Pancreas (tissue), 10 donors: ENCODE measurements at regions not wholly inside any gene's neighbourhood (a gene's known extent, or its start where the extent isn't known, plus 50 kb on each side); places are given as distances from the start of the nearest gene placed in this dataset.
"Not testable (repeated sequence)": the region's sequence is repeated elsewhere in the genome, so short reads cannot be mapped to it uniquely, and the experiment has no call there.

Experiments
- ATAC-seq, 4 donors: fragments of 200-7000 bp; cut with Tn5 transposase; one replicate each; pipeline versions ENCODE4 v1.8.0 to v1.9.1; 2020; ENCODE audit warnings: mild to moderate bottlenecking in 4 of 4, moderate library complexity in 4 of 4
- DNase-seq, 6 donors: peaks; one replicate each; pipeline ENCODE4 v3.0.0-alpha.2; 2020
- FAIRE-seq: peaks from 2 replicates; lab custom pipeline; 2012; peaks lifted over from hg19 to GRCh38; lab: Jason Lieb, UNC
- H3K27ac ChIP-seq, 4 donors: fragments of 200-600 bp; sonication (generic); 1 replicate in 3 of 4; 2 replicates in 1 of 4; pipeline versions ENCODE4 v1.5.0 to v1.8.0; 2020
- H3K27me3 ChIP-seq, 4 donors: fragments of 200-600 bp; one replicate each; pipeline ENCODE4 v1.8.0; 2021
- H3K36me3 ChIP-seq, 3 donors: fragments of 200-600 bp; sonication (generic) in 1 of 3; one replicate each; pipeline versions ENCODE4 v1.5.0 to v1.8.0; 2020 to 2021
- H3K4me1 ChIP-seq, 3 donors: fragments of 200-600 bp; one replicate each; pipeline ENCODE4 v1.8.0; 2021
- H3K4me3 ChIP-seq, 4 donors: fragments of 200-600 bp; sonication (generic) in 2 of 4; one replicate each; pipeline versions ENCODE4 v1.5.0 to v1.8.0; 2020 to 2021
- H3K9me3 ChIP-seq, 4 donors: fragments of 200-600 bp; one replicate each; pipeline ENCODE4 v1.8.0; 2021
- WGBS, 2 donors: extraction: QIAGEN DNeasy Blood & Tissue Kit; methylation state at CpG; one replicate each; pipeline ENCODE4 v1.1.7; 2013; 5-methylcytosine and 5-hydroxymethylcytosine counted together
- intact Hi-C, 3 donors: fragments of 100-400 bp; cut with DNase I; formaldehyde crosslinking; loops; one replicate each; pipeline versions ENCODE4 v1.11.1 to v1.14.2; 2022
- TF ChIP-seq, protein P1 (sequence below), 4 donors: fragments of 200-600 bp; sonication (generic) in 3 of 4; IDR thresholded peaks; one replicate each; pipeline versions ENCODE4 v1.5.0 to v1.8.0; 2021; ENCODE audit warnings: antibody characterized with exemption in 4 of 4
- donor health status: healthy with polysubstance abuse.
- donor health status: DM: no; HTN: no; CAD: no; lungs with moderate emphysema.
- donor health status: DM: no; HTN: no; CAD: no.
- donor health status: control.
- donor health status: control.
- donor health status: Bipolar disorder and iron deficiency.
- donor health status: DM: yes; HTN: yes; CAD: no.
- donor health status: DM: no; HTN: no; CAD: no.
- donor health status: DM: no; HTN: no; CAD: no.
- donor health status: DM: yes; HTN: yes; CAD: no.

DNA sequence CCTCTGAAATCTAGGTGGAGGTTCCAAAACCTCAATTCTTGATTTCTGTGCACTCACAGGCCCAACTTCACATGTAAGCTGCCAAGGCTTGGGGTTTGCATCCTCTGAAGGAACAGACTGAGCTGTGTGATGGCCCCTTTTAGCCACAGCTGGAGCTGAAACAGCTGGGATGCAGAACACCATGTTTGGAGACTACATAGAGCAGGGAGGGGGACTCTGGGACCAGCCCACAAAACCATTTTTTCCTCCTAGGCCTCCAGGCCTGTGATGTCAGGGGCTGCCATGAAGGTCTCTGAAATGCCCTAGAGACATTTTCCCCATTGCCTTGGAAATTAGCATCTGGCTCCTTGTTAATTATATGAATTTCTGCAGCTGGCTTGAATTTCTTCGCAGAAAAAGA is 1025.9 kb upstream of the NOVA1 start:
- no peak for FAIRE-seq
- no peak for ATAC-seq

DNA sequence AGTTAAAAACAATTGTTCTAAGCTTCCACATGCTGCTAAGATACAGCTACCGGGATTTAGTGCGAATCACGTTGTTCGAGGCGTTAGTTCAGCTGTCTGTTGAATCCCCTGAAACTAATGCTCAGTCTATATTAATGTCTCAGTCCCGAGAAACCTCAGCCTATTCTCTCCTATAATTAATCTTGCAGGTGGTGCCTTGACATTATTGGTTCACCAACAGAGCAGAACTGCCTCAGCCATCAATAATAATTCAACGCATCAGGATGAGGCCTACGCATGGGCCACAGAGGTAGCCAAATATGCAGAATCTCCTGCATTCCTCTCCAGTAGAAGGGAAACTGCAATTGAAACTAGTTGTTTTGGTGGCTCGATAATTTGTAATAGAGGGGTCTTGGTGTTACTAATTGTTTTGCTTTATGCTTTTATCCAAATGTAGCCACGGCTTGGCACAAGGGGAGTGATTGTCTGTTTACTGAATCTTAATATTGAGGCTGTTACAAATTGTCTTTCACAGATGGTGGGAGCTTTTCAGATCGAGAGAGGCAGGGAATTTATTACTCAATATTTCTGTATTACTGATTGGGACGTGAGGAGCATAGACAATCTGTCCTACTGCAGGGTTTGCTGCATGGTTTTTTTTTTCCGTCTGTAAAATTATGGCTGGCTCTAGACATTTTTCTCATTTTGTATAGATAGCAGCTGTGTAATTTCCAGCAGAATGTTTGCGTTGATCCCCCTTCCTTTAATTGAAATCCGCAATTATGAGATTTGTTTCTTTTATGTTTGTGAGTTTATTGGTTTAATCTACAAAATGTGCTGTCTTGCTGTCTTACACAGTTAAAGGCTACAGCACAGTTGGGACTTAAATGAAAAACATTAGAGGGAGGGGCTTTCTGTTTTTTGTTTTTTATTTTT is 1036.5 kb upstream of the NOVA1 start:
- DNase-seq (no peak), ATAC-seq (no peak), FAIRE-seq (no peak)
- Histone ChIP-seq H3K27me3 (no peaks in the 10 kb centered on the region), H3K36me3 (no peaks in the 10 kb centered on the region), H3K4me3 (no peak overlapping the region), H3K4me1 (no peaks in the 10 kb centered on the region), H3K9me3 (no peaks in the 10 kb centered on the region), H3K27ac (no peak overlapping the region)
- intact Hi-C loops = no loop called here
- TF ChIP-seq, protein P1, sequence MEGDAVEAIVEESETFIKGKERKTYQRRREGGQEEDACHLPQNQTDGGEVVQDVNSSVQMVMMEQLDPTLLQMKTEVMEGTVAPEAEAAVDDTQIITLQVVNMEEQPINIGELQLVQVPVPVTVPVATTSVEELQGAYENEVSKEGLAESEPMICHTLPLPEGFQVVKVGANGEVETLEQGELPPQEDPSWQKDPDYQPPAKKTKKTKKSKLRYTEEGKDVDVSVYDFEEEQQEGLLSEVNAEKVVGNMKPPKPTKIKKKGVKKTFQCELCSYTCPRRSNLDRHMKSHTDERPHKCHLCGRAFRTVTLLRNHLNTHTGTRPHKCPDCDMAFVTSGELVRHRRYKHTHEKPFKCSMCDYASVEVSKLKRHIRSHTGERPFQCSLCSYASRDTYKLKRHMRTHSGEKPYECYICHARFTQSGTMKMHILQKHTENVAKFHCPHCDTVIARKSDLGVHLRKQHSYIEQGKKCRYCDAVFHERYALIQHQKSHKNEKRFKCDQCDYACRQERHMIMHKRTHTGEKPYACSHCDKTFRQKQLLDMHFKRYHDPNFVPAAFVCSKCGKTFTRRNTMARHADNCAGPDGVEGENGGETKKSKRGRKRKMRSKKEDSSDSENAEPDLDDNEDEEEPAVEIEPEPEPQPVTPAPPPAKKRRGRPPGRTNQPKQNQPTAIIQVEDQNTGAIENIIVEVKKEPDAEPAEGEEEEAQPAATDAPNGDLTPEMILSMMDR (IDR thresholded peaks at IDR 0.05) = no peak
- 70 to 79% methylated on average over 15 of the region's 15 CpGs for WGBS, 2 donors

More for the DNA sequence above, 1025.9 kb upstream of the NOVA1 start:
- Histone ChIP-seq H3K27me3 (no peaks in the 10 kb centered on the region), H3K4me3 (no peak overlapping the region), H3K36me3 (no peaks in the 10 kb centered on the region), H3K9me3 (no peaks in the 10 kb centered on the region), H3K27ac (no peak overlapping the region), H3K4me1 (no peaks in the 10 kb centered on the region)
- TF ChIP-seq, protein P1 (IDR thresholded peaks at IDR 0.05) = no peak
- WGBS, 2 donors = 81 to 92% methylated on average over 1 of the region's 1 CpG
- intact Hi-C loops = no loop called here
- no peak for DNase-seq

DNA sequence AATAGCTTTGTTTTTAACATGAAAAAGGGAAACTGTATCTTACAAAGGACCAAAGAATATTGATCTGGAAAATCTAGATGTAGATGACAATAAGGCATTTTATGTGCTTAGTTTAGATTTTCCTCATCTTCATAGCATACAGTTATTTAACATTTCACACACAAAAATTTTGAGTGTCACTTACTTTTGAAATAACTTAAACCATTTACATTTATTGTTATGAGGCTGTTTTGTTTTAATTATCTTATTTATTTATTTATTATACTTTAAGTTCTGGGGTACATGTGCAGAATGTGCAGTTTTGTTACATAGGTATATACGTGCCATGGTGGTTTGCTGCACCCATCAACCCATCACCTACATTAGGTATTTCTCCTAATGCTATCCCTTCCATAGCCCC is 1042.9 kb upstream of the NOVA1 start:
- FAIRE-seq, H3K27ac ChIP-seq, H3K27me3 ChIP-seq, ATAC-seq, H3K36me3 ChIP-seq, H3K4me1 ChIP-seq, intact Hi-C loops, H3K9me3 ChIP-seq, H3K4me3 ChIP-seq, DNase-seq: not testable (repeated sequence)
- WGBS, 2 donors = 93 to 100% methylated on average over 1 of the region's 1 CpG

DNA sequence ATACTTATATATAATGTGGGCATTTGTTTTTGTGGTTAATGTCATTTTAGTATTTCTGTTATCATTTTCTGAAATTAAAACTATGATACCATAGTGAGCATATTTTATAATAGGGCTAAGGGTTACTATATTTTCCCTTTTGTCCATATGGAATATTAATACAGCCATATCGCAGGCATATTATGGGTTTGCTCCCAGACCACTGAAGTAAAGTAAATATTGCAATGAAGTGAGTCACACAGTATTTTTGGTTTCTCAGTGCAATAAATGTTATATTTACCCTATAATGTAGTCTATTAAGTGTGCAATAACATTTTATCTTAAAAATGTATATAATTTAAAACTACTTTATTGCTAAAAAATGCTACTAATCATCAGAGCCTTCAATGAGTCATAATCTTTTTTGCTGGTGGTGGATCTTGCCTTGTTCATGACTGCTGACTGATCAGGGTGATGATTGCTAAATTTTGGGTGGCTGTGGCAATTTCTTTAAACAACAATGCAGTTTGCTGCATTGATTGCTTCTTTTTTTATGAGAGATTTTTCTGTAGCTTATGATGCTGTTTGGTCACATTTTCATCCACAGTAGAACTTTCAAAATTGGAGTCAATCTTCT is 1044.5 kb upstream of the NOVA1 start:
- no peak overlapping the region for H3K27ac ChIP-seq
- ATAC-seq (no peak), DNase-seq (no peak), FAIRE-seq (no peak)
- no peaks in the 10 kb centered on the region for H3K9me3 ChIP-seq
- intact Hi-C loops = no loop called here
- no peaks in the 10 kb centered on the region for H3K27me3 ChIP-seq
- TF ChIP-seq, protein P1 (IDR thresholded peaks at IDR 0.05) = no peak
- no peaks in the 10 kb centered on the region for H3K4me1 ChIP-seq
- WGBS, 2 donors = 77 to 90% methylated on average over 1 of the region's 1 CpG
- no peaks in the 10 kb centered on the region for H3K36me3 ChIP-seq
- H3K4me3 ChIP-seq = no peak overlapping the region

DNA sequence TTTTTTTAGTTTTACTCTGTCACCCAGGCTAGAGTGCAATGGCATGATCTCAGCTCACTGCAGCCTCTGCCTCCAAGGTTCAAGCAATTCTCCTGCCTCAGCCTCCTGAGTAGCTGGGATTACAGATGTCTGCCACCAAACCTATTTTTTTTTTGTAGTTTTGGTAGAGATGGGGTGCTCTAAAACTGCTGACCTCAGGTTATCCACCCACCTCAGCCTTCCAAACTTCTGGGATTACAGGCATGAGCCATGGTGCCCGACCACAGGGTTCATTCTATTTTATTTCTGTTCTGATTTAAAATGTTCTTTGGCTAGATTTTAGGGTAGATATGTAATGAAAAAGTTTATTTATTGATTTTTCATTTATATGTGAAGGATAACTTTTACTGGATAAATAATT is 1062.8 kb upstream of the NOVA1 start:
- TF ChIP-seq, protein P1 (IDR thresholded peaks at IDR 0.05) = no peak
- no peaks in the 10 kb centered on the region for H3K9me3 ChIP-seq
- no peak overlapping the region for H3K27ac ChIP-seq
- DNase-seq (no peak), ATAC-seq (no peak), FAIRE-seq (no peak)
- WGBS, 2 donors = 41 to 44% methylated on average over 1 of the region's 1 CpG
- H3K4me1 ChIP-seq = no peaks in the 10 kb centered on the region
- no peak overlapping the region for H3K4me3 ChIP-seq
- no peaks in the 10 kb centered on the region for H3K36me3 ChIP-seq
- intact Hi-C loops = no loop called here
- H3K27me3 ChIP-seq = no peaks in the 10 kb centered on the region
